Breast epithelium (tissue), 3 donors: ENCODE measurements at regions not wholly inside any gene's neighbourhood (a gene's known extent, or its start where the extent isn't known, plus 50 kb on each side); places are given as distances from the start of the nearest gene placed in this dataset.

ENCODE experiments used
- POLR2A ChIP-seq: fragments of 450-650 bp; IDR thresholded peaks from one replicate; pipeline ENCODE4 v1.6.1; 2016; ENCODE audit warnings: antibody characterized with exemption, mild to moderate bottlenecking, moderate library complexity
- TF ChIP-seq, protein P1 (sequence below), 3 donors: fragments of 450-650 bp; IDR thresholded peaks; one replicate each; pipeline ENCODE4 v1.5.1; 2016 to 2017; ENCODE audit warnings: antibody characterized with exemption in 3 of 3, mild to moderate bottlenecking in 3 of 3, moderate library complexity in 3 of 3

DNA sequence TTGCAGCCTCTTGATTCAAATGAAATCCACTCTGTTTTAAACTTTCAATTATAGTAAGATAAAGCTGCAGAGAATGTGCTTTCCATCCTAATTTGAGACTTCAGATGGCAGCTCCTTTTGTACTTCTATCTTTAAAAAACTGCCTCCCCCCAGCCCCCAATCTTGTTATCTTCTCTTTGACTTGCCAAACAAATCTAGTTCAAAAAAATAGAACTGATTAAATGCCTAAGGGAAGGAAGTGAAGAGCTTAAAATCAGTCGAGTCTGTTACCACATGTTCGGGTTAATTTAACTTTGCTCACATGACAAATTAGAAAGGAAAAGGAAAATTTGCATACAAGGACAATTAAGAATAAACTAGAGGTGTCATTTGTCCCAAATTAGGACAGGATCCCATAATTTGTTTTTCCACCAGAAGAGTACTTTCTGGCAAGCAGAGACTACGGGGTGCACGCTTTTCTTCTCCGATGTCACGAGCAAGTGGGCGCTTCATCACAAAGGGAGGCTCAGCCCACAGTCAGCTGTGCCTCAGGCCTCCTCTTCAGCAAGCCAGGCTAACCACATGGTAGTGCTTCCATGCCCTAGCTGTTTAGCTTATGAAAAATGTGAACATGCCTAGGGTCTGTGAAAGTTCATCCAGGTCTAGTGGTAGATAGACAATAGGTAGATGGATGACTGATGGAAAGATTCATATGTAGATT is 69.0 kb upstream of the LDLRAD3 start:
- TF ChIP-seq POLR2A = no peak
- TF ChIP-seq, protein P1, sequence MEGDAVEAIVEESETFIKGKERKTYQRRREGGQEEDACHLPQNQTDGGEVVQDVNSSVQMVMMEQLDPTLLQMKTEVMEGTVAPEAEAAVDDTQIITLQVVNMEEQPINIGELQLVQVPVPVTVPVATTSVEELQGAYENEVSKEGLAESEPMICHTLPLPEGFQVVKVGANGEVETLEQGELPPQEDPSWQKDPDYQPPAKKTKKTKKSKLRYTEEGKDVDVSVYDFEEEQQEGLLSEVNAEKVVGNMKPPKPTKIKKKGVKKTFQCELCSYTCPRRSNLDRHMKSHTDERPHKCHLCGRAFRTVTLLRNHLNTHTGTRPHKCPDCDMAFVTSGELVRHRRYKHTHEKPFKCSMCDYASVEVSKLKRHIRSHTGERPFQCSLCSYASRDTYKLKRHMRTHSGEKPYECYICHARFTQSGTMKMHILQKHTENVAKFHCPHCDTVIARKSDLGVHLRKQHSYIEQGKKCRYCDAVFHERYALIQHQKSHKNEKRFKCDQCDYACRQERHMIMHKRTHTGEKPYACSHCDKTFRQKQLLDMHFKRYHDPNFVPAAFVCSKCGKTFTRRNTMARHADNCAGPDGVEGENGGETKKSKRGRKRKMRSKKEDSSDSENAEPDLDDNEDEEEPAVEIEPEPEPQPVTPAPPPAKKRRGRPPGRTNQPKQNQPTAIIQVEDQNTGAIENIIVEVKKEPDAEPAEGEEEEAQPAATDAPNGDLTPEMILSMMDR (IDR thresholded peaks at IDR 0.05) = no peak
